Stomach (tissue), 4 donors: ENCODE measurements at regions not wholly inside any gene's neighbourhood (a gene's known extent, or its start where the extent isn't known, plus 50 kb on each side); places are given as distances from the start of the nearest gene placed in this dataset.

Experiments
- EP300 ChIP-seq: sonication (generic); formaldehyde crosslinking; IDR thresholded peaks from one replicate; pipeline ENCODE4 v1.6.1; 2017; ENCODE audit warnings: antibody characterized with exemption
- POLR2AphosphoS5 ChIP-seq, 3 donors: sonication (generic); formaldehyde crosslinking; IDR thresholded peaks; one replicate each; pipeline ENCODE4 v1.6.1; 2016; ENCODE audit warnings: antibody characterized with exemption in 3 of 3

DNA sequence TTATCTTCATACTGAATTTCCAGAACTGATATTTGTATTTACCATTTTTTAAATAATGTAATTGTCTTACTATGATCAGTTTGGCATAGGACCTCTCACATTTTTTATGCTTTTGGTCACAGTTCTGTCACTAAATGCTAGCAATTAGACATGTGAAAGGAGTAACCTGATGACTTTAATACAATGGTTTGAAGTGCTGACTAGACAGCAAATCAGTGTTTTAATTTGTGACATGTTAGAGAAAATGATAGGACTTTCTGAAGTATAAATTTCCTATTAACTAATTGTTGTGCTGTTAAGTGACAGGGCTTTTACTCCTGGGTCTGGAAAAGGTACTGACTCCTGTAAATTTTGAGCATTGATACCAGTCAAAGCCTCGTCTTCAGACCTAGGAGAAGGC, 117.5 kb downstream of the ZNF330 start:
- TF ChIP-seq EP300 (no peak), POLR2AphosphoS5 (IDR thresholded peaks at IDR 0.05) (no peak)
